RWPE2 (cell line): ENCODE measurements at regions not wholly inside any gene's neighbourhood (a gene's known extent, or its start where the extent isn't known, plus 50 kb on each side); places are given as distances from the start of the nearest gene placed in this dataset.
"Not testable (repeated sequence)": the region's sequence is repeated elsewhere in the genome, so short reads cannot be mapped to it uniquely, and the experiment has no call there.

Experiments
- ATAC-seq: fragments of 200-7000 bp; cut with Tn5 transposase; 3 replicates; pipeline ENCODE4 v1.9.1; 2021; ENCODE audit warnings: low read depth
- DNase-seq: peaks from one replicate; pipeline ENCODE4 v3.0.0-alpha.2; 2020; ENCODE audit warnings: low spot score
- H3K27ac ChIP-seq: fragments of 450-650 bp; 2 replicates; pipeline ENCODE4 v1.5.1; 2017; ENCODE audit warnings: mild to moderate bottlenecking; ENCODE audit not compliant: poor library complexity, severe bottlenecking
- H3K27me3 ChIP-seq: fragments of 250-450 bp; sonication (Bioruptor Pico); 2 replicates; pipeline ENCODE4 v1.5.1; 2021; ENCODE audit warnings: mild to moderate bottlenecking, moderate library complexity; ENCODE audit not compliant: insufficient read depth, poor library complexity, severe bottlenecking
- H3K36me3 ChIP-seq: fragments of 250-450 bp; sonication (Bioruptor Pico); 2 replicates; pipeline ENCODE4 v1.5.1; 2020; ENCODE audit warnings: low read depth, mild to moderate bottlenecking, moderate library complexity
- H3K4me1 ChIP-seq: fragments of 250-450 bp; sonication (Bioruptor Pico); 2 replicates; pipeline ENCODE4 v1.5.1; 2021; ENCODE audit warnings: mild to moderate bottlenecking, moderate library complexity; ENCODE audit not compliant: insufficient read depth, poor library complexity, severe bottlenecking
- H3K4me3 ChIP-seq: fragments of 250-450 bp; sonication (Bioruptor Pico); 2 replicates; pipeline ENCODE4 v1.5.1; 2021; ENCODE audit warnings: mild to moderate bottlenecking, moderate library complexity; ENCODE audit not compliant: severe bottlenecking
- H3K9me3 ChIP-seq: fragments of 250-450 bp; sonication (Bioruptor Pico); 2 replicates; pipeline ENCODE4 v1.5.1; 2021; ENCODE audit warnings: mild to moderate bottlenecking, moderate library complexity; ENCODE audit not compliant: severe bottlenecking
- TF ChIP-seq, protein P1 (sequence below): fragments of 450-650 bp; IDR thresholded peaks from one replicate; pipeline ENCODE4 v1.5.1; 2017; ENCODE audit warnings: mild to moderate bottlenecking, moderate library complexity; ENCODE audit not compliant: poor library complexity, severe bottlenecking

DNA sequence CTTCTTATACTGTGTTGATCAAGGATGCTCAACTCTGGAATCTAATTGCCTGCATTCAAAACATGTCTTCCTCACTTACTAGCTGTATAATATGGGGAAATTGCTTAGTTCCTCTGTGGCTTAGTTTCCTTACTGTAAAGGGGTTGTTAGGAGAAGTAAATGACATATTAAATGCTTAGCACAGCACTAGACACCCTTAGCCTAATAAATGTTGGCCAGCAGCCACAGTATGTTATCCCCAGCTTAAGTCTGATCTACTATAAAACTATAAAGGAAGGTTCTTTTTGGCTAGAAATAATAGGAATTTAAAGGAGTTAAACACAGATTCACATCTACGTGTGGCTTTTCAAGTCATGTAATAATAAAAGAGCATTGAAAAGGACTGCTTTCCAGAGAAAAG, 232.4 kb downstream of the PCSK1 start:
- Histone ChIP-seq H3K36me3 (no peaks in the 10 kb centered on the region), H3K27me3 (no peaks in the 10 kb centered on the region), H3K4me1 (no peaks in the 10 kb centered on the region), H3K27ac (no peak overlapping the region), H3K4me3 (no peak overlapping the region), H3K9me3 (no peaks in the 10 kb centered on the region)
- DNase-seq (no peak), ATAC-seq (no peak)
- TF ChIP-seq, protein P1, sequence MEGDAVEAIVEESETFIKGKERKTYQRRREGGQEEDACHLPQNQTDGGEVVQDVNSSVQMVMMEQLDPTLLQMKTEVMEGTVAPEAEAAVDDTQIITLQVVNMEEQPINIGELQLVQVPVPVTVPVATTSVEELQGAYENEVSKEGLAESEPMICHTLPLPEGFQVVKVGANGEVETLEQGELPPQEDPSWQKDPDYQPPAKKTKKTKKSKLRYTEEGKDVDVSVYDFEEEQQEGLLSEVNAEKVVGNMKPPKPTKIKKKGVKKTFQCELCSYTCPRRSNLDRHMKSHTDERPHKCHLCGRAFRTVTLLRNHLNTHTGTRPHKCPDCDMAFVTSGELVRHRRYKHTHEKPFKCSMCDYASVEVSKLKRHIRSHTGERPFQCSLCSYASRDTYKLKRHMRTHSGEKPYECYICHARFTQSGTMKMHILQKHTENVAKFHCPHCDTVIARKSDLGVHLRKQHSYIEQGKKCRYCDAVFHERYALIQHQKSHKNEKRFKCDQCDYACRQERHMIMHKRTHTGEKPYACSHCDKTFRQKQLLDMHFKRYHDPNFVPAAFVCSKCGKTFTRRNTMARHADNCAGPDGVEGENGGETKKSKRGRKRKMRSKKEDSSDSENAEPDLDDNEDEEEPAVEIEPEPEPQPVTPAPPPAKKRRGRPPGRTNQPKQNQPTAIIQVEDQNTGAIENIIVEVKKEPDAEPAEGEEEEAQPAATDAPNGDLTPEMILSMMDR = no peak

- no peaks in the 10 kb centered on the region for H3K36me3 ChIP-seq
- H3K9me3 ChIP-seq = no peaks in the 10 kb centered on the region
- ATAC-seq (no peak), DNase-seq (no peak)
- H3K27ac ChIP-seq = no peak overlapping the region
- H3K4me1 ChIP-seq = no peaks in the 10 kb centered on the region
- TF ChIP-seq, protein P1 = no peak
- H3K27me3 ChIP-seq = no peaks in the 10 kb centered on the region
- no peak overlapping the region for H3K4me3 ChIP-seq
Observed at GRCh38 chr5:96199713-96200183, 233.3 kb downstream of the PCSK1 start.

DNA sequence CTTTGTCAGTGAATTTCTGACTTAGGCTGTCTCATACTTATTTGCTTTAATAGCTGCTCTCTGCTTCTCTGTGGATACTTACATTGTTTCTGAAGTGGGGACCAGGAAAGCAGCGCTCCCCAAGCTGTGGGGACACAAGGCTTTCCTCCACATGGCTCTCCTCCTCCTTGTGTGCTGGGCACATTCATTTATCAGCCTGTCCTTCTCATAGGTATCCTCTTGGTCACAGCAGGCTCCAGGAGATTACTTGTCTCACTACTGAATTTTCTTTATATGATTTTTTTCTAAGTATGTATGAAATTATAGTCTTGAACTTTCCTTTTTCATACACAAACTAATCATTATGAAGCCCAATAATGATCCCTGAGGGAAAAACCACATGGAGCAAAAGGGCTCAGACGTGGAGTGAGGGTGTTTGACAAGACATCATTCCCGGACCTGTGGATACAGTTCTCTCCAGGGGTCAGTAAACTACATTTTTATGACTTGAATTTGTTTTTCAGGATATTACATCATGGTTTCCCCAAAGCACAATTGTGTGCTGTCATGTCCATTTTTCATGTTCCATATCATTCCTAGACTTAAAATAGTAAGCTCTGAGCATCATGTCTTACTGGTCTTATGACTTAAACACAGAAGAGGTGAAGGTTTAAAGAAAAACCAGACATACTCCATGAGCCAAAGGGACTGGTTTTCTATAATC, 234.5 kb downstream of the PCSK1 start:
- TF ChIP-seq, protein P1 = no peak
- Histone ChIP-seq H3K4me3 (no peak overlapping the region), H3K4me1 (no peaks in the 10 kb centered on the region), H3K36me3 (no peaks in the 10 kb centered on the region), H3K9me3 (no peaks in the 10 kb centered on the region), H3K27ac (no peak overlapping the region), H3K27me3 (no peaks in the 10 kb centered on the region)
- ATAC-seq (no peak), DNase-seq (no peak)

DNA sequence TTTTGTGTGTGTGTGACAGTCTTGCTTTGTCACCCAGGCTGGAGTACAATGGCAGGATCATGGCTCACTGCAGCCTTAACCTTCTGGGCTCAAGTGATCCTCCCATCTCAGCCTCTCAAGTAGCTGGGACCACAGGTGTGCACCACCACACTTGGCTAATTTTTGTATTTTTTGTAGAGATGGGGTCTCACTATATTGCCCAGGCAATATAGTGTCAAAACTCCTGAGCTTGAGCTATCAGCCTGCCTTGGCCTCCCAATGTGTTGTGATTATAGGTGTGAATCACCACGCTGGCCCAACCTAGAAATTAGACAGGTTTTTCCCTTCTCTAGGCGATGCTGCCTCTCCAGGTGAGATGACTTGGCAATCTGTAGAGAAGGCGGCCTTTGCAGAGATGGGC, 235.3 kb downstream of the PCSK1 start:
- not testable (repeated sequence) for H3K4me3 ChIP-seq, H3K27me3 ChIP-seq, DNase-seq, H3K4me1 ChIP-seq, H3K36me3 ChIP-seq, ATAC-seq, H3K27ac ChIP-seq, H3K9me3 ChIP-seq

DNA sequence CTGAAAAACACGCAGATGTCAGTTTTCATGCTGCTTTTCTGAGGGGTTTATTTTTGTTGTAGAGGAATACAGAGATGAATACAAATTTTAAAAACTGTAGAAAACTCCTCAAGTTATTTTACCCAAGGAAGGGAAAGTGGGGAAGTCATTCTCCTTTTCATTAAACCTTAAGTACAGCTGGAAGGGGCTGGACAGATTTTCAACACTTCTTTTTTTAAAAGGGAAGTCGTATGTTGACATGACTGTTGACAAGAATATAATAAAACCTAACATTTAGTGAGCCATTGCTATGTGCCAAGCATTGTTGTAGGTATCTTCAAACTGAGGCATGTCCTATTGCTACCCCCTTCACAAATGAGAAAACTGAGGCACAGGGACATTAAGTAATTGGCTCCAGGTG, 235.7 kb upstream of the ELL2 start:
- DNase-seq (no peak), ATAC-seq (no peak)
- TF ChIP-seq, protein P1 = no peak
- H3K27me3 ChIP-seq = no peaks in the 10 kb centered on the region
- no peak overlapping the region for H3K4me3 ChIP-seq
- no peaks in the 10 kb centered on the region for H3K9me3 ChIP-seq
- no peaks in the 10 kb centered on the region for H3K4me1 ChIP-seq
- no peaks in the 10 kb centered on the region for H3K36me3 ChIP-seq
- no peak overlapping the region for H3K27ac ChIP-seq
